Fibroblast of peridontal ligament (primary cell): ENCODE measurements at regions not wholly inside any gene's neighbourhood (a gene's known extent, or its start where the extent isn't known, plus 50 kb on each side); places are given as distances from the start of the nearest gene placed in this dataset.

Source experiments
- DNase-seq: peaks from one replicate; pipeline ENCODE4 v3.0.0-alpha.2; 2010; ENCODE audit errors: extremely low read depth

DNA sequence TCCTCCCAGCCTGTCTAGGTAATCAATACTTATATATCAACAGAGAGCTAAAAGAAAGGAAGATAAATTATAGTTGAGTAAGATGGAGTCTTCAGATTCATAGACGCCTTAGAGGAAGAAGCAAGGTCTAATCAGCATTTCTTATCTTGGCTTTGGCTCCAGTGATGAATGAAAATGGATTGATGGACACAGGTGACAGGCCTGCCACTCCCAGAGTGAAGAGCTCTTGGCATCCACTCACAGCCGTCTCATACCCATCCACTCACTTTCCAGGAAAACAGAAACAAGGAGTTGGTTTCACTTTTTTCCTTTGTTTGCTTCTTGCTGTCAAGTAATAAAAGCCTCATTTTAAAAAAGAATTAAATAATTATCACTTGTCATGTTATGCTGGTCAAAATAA is 168.2 kb downstream of the MFSD1 start:
- no peak for DNase-seq

DNA sequence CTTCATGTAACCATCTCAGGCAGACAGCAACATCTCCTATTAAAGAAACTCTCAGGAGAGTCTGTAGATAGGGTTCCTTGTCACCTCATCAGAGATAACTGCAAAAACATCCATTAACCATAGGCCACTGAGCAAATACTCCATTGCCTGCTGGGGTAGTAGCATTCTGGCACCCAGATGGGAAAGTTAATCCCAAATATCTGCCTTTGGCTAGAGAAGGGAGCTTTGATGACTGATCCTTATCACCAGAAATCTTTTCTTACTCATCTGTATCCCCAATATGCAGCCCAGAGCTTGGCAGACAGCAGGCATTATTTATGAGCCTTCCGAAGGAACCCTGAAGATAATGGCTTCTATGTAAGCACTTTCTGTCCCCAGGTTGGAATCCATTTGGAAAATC is 173.1 kb downstream of the MFSD1 start:
- DNase-seq, result no peak

DNA sequence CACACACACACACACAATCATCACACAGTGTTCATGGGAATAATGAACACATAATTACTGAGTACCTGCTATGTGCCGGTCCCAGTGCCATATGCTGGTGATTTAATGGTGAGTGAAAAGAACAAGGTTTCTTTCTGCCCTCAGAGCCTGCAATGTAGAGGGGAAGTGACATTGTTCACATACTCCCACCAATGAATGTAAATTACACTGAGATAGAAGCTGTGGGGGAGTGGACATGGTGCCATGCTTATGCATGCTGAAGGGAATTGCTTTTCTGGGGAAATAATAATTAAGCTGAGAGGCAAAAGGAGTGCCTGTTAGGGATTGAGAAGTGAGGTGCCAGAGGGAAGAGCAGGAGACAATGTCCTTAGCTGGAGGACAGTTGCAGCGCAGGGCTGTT is 175.1 kb downstream of the MFSD1 start:
- DNase-seq, result no peak

DNA sequence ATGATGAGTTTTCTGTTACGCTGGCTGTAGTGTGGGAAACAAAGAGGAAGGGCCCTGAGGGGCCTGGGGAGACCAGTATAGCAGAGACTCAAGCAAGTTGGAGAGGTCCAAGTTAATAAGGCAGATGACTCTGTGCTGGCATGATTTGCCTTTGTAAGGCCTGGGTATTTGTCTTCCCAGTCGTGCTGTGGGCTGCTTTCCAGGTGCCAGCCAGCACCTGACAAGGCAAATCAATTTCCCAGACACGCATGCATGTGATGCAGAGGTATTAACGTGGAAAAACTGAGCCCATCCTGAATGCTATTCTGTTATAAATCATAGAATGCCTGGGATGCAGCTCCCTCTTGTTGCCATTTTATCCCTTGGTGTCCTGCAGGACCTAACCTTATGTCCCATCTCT is 175.6 kb downstream of the MFSD1 start:
- no peak for DNase-seq

DNA sequence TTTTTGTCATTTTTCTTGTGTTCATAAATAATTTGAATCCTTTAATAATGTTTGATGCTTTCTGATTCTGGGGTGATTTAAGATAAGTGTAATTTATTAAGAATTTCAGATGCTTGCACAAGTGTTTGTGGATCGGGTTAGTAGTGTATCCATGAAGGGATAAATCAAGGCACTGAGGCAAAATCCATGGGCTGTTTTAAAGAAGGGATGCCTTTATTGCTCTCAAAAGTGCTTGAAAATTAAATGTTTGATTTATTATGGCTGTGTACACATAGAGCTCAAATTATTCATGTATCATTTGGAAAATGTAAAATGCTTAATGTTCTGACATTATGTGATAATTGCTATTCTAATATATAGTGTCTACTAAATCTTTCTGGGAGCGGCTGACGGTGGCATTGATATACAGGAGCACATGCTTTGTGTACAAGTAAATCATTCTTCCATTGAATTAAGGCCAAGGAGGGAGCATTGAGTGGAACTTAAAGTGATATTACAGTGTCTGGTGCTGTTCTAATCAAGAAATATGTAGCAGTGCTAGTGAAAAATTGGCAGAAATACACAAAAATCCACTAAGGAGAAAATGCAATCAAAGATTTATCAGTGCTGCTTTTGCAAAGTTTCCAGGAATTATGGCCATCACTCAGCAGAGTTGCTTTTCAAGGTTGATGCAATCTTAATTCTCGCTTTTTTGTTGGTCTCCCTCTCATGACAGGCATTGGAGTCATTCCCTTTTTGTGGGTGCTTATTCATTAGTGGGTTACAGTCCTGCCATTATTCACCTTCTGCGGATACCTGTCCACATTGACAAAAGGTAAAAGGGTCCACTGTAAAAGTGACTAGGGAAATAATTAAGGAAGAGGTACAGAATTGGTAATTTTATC is 181.6 kb downstream of the MFSD1 start:
- DNase-seq, result no peak

DNA sequence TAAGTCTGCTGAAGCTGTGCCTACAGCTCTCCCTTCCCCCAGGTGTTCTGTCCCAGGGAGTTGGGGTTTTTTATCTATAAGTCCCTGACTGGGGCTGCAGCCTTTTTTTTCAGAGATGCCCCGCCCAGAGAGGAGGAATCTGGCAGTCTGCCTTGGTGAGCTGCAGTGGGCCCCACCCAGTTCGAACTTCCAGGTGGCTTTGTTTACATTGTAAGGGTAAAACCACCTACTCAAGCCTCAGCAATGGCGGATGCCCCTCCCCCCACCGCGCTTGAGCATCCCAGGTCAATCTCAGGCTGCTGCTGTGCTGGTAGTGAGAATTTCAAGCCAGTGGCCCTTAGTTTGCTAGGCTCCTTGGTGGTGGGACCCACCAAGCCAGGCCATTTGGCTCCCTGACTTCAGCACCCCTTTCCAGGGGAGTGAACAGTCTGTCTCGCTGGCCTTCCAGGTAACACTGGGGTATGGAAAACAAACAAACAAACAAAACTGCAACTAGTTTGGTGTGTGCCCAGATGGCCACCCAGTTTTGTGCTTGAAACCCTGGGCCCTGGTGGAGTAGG is 189.4 kb downstream of the MFSD1 start:
- DNase-seq, result no peak

DNA sequence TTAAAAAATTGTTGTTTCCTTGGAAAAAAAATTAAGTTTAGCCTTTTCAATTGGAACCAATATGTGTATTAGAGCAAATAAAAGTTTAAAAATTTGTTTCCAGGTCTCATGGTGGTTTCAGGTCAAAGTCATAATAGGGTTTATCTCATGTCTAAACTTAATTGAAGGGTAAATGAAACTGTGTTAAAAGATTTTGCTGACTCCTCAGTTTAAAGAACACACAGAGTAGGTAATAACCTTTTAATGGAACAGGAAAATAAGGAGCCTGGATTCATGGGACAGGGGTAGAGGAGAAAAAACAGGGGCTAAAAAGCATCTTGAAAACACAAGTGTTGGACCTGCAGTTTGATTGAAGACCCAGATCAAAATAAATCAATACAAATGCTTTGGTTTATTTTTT is 190.6 kb downstream of the MFSD1 start:
- no peak for DNase-seq

DNA sequence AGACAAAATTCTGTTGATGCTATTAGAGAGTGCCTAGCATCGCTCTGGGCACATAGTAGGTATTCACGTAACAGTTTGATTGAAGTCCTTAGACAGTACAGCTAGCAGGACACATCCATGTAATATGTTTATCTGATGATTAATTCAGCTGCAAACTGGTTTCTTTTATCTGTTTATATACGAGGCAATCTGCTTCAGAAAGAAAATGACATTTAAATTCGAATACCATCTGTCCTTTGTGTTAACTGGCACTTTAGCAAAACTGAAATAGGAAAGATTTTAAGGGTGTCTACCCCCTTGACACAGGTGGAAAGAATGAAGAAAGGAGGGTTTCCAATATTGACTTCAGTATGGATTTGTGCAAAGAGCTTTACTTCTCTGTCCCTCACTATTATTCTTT is 192.5 kb downstream of the MFSD1 start:
- no peak for DNase-seq

DNA sequence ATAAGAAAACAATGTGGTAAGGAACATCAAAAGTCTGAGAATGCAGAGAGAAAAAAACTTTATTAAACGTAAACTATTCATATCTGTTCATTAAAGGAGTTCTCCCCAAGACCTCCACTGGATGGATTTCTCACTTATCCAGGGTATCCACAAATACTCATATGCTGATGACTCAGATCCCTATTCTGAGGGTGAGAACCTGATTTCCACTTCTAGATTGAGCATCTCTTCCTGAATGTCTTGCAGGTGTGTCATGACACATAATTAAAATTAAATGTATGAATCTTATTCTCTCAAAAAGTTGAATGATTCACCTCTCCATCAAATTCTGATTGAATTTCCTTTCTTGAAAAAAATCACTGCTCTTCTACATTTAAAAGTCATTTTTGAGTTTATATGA is 199.9 kb downstream of the MFSD1 start:
- no peak for DNase-seq

DNA sequence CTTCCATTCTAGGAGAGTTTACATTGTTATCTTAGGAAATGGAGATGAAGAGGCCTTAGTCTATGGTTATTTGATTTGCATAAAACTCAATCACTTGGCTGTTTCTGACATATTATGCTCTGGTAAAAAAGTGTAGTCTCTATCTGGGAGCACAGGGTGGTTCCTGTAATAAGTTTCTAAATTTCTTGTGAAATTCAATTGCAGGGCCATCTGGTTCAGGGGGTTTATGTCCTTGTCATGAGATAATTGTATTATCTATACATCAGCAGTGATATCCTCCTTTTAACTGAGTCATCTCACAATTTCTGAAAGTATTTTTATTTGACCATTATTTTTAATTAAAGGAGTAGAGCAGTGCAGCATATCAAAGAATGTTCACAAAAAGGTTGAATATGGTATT is 203.3 kb downstream of the MFSD1 start:
- no peak for DNase-seq

DNA sequence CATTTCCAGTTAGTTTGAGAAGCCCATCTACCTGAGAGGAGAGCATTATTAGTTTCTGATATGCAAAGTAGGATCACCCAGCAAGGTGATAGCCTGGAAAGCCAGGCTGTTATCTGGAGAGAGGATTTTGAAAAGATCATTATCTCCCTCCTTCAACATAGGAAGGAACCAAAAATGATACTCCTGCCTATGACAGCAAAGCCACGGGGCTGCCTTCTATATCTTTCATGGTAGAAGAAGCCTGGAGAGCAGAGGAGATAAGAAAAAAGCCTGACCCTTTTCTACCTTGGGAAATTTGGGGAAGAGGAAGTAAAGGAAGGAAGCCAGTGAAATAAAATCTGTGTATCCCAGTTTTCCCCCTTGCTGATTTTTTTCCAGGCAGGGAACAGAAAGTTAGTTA is 205.5 kb downstream of the MFSD1 start:
- DNase-seq, result no peak

DNA sequence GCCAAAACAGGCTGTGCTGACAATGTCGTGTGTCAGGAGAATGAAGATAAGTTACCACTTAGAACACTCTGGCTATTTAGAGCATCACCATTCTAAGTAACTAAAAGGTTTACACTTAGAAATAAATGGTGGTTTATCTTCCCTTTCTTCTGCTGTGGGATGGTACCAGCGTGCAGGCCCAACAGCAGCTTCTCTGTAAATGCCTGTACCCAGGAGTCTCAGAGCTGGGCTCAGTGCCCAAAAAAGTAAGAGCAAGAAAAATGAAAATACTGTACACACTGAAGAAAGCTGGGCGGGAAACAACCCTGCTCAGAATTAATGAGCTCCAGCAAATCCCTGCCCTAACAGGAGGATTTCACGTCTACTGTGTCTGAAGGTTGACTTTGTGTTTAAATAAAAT is 206.5 kb downstream of the MFSD1 start:
- DNase-seq, result no peak

DNA sequence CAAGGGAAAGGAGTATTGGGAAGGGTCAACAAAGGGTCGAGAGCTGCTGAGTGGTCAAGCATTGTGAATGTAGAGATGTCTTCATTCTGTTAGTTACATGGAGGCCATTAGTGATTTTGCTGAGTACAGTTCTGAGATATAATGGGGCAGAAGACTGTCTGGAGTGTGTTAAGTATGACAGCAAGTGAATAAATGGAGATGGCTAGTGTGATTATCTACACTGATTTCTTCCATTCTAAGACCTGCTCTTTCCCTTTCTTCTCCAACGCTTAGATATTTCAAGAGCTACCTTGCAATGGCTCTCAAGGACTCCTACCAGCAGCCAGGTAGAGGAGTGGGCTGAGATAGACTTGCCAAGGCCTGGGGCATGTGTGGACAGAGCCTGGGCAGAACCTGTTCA is 216.5 kb downstream of the MFSD1 start:
- no peak for DNase-seq

DNA sequence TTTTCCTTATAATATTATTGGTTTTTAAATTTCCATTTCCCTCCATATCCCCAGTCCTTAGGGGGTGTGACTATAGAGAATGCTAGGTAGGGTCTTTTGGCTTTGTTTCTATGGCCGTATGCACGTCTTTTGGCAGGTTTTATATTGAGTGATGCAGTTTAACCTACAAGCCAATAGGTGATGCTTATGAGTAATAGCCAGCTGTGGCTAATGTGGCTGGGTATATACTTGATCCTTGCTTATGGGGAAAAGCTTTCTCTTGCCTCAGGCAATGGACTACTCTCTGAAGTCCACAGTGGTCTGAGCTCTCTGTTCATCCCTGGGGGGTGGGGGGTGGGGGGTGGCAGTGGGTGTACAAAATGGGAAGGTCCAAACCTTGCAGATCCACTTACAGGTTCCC is 223.9 kb downstream of the MFSD1 start:
- DNase-seq, result no peak

DNA sequence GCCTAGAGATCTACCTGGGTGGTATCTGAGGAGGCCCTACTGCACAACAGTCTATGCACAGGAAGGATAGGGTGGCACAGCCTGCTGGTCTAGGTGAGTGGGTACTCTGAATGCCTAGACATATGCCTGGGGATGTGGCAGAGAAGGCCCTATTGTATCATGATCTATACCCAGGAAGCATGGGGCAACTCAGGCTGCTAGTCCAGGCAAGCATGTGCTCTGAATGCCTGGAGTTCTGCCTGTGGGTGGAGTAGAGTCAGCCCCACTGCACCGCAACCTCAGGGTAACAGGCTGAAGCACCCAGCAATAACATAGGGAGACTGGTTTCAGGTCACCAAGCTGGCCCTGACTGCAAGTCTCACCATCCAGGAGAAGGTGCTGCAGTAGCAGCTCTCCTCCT is 224.7 kb downstream of the MFSD1 start:
- DNase-seq, result no peak

DNA sequence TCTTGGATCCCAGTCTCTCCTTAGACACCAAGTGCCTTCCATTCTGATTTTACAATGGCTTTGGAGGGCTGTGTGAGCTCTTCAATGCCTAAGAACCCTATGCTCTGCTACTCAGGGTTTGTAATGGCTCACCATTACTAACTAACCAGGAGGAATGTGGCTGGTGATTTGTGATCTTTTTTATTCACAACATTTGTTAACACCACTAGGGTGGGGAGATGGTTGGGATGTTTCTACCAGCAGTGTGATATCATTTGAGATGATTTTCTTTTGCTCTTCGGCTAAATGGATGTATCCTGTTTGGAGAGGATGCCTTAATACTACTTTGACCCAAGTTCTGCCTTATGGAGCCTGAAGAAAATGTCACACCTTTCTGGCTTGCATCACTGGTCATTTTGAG is 226.9 kb downstream of the MFSD1 start:
- DNase-seq, result no peak

DNA sequence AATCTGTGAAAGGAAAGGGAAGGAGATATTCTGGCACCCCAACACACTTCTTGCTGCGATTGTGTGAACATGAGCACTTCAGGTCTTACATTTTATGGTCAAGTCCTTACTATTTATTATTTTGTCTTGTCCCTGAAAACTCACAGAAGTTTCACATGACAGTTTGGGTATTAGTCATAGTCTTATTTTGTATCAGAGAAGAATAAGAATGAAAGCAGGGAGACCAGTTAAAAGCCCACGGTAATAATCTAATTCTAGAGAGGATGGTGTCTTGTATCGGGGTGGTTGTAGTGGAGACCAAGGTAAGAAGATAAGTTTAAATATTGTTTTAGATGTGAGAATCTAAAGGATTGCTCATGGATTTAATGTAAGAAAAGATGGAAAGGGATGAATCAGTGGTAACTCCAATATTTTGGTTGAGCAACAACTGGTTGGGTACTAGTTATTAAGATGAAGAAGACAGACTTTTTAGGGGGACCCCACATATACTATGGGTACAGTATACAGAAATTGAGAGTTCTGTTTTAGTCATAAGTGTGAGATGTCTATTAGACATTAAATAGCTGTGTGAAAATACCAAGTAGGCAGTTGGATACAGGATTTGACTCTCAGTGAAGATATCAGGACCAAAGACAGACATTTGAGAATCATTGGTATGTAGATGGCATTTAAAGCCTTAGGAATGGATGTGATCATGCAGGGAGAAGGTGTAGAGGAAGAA is 227.6 kb downstream of the MFSD1 start:
- no peak for DNase-seq

DNA sequence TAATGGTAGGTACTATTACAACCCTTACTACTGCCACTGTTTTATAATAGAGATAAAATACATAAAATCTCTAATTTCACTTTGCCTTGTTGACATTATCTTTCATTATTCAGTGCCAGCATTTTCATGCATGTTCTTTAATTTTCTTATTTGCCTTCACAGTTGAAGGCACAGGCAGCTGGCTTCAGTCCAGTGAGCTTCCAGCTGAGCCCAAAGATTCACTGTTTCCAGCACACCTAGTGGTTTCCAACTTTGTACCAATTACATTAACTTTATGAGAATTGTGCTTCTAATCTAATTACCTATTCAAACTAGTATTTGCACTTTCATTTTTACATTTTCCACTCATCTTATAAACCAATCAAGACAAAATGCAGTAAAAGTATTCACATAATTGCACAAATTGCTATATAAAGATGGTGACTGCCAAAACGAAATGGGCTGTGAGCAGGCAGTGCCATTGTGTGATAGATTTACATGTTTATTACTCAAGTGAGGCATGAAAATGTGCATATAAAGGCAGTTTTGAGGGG is 228.3 kb downstream of the MFSD1 start:
- no peak for DNase-seq

DNA sequence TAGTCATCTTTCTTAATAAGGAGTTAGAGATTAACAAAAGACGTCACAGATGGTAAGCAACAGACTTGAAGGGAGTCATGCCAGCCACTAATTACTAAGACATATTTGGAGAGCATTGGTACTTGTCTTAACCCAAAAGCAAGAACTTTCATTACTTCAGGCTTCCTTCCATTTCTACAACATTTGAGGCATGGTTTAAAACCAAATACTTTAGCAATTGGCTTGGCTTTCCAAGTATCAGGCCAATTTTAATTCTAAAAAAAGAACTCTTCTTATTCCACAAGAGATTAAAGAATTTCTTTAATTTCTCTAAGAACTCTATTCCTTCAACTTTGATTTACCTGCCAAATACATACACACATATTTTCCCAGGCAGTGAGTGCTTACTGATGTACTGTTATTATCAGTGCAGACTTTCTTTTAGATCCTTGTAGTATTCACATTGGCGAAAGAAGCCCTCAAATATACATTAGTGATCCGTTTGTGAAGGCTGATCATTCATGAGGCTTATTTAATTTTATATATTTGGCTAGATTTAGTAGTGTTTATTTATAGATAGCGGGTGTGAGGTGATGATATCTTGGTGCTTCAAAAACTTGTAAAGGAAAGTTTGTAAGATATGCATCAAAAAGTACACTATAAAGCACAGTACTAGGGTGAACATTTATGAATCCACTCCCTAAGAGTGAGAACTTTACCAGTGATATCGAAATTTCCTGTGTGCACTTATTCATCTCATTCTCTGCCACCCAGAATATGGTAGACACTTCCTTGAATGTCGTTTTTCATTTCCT is 229.2 kb downstream of the MFSD1 start:
- no peak for DNase-seq

DNA sequence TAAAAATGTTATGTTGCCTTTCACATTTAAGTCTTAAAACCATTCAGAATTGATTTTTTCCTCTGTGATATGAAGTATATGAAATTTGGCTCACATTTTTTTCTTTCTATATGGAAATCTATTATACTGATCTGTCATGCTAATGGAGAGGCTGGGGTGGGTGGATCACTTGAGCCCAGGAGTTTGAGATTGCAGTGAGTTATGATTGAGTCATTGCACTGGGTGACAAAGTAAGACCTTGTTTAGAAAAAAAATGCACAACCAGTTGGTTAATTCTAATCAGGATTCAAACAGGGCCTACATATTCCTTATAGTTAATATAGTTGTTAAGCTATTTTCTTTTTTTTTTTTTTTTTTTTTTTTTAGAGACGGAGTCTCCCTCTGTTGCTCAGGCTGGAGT is 230.5 kb downstream of the MFSD1 start:
- DNase-seq, result no peak

DNA sequence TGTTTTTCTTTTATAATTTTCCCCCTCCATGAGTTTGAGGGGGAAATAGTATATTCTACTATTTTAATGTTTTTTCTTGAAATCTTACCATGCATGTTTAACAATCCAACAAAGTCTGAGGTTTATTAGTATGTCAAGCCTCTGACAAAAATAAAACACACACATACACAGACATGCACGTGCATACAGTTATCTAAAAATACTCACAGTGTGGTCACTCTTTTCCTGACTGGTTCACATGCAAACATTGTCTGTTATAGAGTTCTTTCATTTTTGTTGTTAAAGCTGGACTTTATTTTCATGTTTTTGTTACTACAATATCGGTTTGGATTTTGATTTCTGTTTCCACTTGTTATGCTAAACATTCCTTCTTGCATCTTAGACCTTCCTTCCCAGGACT is 236.6 kb downstream of the MFSD1 start:
- no peak for DNase-seq

DNA sequence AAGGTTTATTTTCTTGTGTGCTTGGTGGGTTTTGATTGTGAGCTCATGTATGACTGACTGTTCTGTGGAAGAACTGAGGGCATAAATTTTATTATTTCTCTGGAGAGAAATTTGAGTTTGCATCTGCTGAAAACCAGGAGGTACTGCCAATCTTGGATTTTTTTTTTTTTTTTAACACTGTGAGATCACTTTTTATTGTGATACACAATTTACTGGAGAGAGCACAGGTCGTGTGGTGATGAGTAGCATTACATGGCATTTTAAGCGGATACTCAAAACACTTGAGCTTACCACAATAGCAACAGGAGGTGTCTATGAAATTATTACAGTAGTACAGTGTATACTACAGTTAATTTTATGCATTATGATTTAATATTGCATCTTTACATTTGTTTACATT is 237.4 kb downstream of the MFSD1 start:
- DNase-seq, result no peak
